ENCODE measurements at regions not wholly inside any gene's neighbourhood (a gene's known extent, or its start where the extent isn't known, plus 50 kb on each side); places are given as distances from the start of the nearest gene placed in this dataset.

- TF ChIP-seq CTCF (conservative IDR thresholded peaks at IDR 0.05) (no peak), EZH2 (IDR thresholded peaks at IDR 0.05; ENCODE audit: low read depth) (no peak)
Observed at GRCh38 chr14:54170301-54170700, 213.7 kb upstream of the BMP4 start.
